ENCODE measurements at regions not wholly inside any gene's neighbourhood (a gene's known extent, or its start where the extent isn't known, plus 50 kb on each side); places are given as distances from the start of the nearest gene placed in this dataset.

GRCh38 chr21:27371115-27371974 is 404.5 kb upstream of the ADAMTS5 start:
- CTCF ChIA-PET = no interaction called here
- Histone ChIP-seq H3K27me3 (ENCODE audit: control insufficient read depth, insufficient read depth, low read length) (no peaks in the 10 kb centered on the region), H3K4me3 (ENCODE audit: low read depth in 2 of 2, low read length in 2 of 2) (no peak overlapping the region), H3K36me3 (ENCODE audit: control insufficient read depth, insufficient read depth, low read length) (no peaks in the 10 kb centered on the region), H3K9me3 (ENCODE audit: control insufficient read depth, insufficient read depth, low read depth, low read length) (no peaks in the 10 kb centered on the region), H3K27ac (ENCODE audit: low read length) (no peak overlapping the region), H3K4me1 (ENCODE audit: control insufficient read depth, insufficient read depth, low read length) (no peaks in the 10 kb centered on the region)
- in situ Hi-C loops (cut with HindIII; ENCODE audit: low pct_unique_long_range_greater_than_20kb, low sequenced_read_pairs) (no loop called here), intact Hi-C loops (cut with micrococcal nuclease; ENCODE audit: unreplicated experiment) (no loop called here)
- BruUV-seq (replicated peaks) = no TSS peak
- no peak for DNase-seq (ENCODE audit: low read depth, low spot score)
- POLR2A ChIA-PET = interaction anchor here (0.6 kb wide), 1 partner anchor 741 kb away, joined by 14 read pairs; no protein-coding TSS in a partner anchor
- TF ChIP-seq SIN3A (IDR thresholded peaks at IDR 0.05; ENCODE audit: borderline replicate concordance, insufficient read depth, low read depth, low read length) = no peak
- no peak for TF ChIP-seq POLR2AphosphoS5 (IDR thresholded peaks at IDR 0.05; ENCODE audit: low read depth, low read length)
- TF ChIP-seq REST (IDR thresholded peaks at IDR 0.05; ENCODE audit: insufficient read depth in 1 of 2, low read depth in 2 of 2, low read length in 1 of 2) = no peak
- TF ChIP-seq TCF7L2 (IDR thresholded peaks at IDR 0.05; ENCODE audit: low read depth, low read length) = no peak
- TF ChIP-seq CTCF (IDR thresholded peaks at IDR 0.05) = no peak
- no peak for ATAC-seq

- Histone ChIP-seq H3K4me1 (ENCODE audit: control insufficient read depth, insufficient read depth, low read length) (no peaks in the 10 kb centered on the region), H3K27me3 (ENCODE audit: control insufficient read depth, insufficient read depth, low read length) (no peaks in the 10 kb centered on the region), H3K36me3 (ENCODE audit: control insufficient read depth, insufficient read depth, low read length) (no peaks in the 10 kb centered on the region), H3K27ac (ENCODE audit: low read length) (no peak overlapping the region), H3K4me3 (ENCODE audit: low read depth in 2 of 2, low read length in 2 of 2) (no peak overlapping the region), H3K9me3 (ENCODE audit: control insufficient read depth, insufficient read depth, low read depth, low read length) (no peaks in the 10 kb centered on the region)
- intact Hi-C loops (cut with micrococcal nuclease; ENCODE audit: unreplicated experiment) (no loop called here), in situ Hi-C loops (cut with HindIII; ENCODE audit: low pct_unique_long_range_greater_than_20kb, low sequenced_read_pairs) (no loop called here)
- DNase-seq (ENCODE audit: low read depth, low spot score) = no peak
- TF ChIP-seq POLR2AphosphoS5 (IDR thresholded peaks at IDR 0.05; ENCODE audit: low read depth, low read length) (no peak), TCF7L2 (IDR thresholded peaks at IDR 0.05; ENCODE audit: low read depth, low read length) (no peak)
- BruUV-seq (replicated peaks) = no TSS peak
- ChIA-PET CTCF (no interaction called here), POLR2A (no interaction called here)
- no peak for ATAC-seq
Observed at GRCh38 chr21:27369978-27370571, 403.2 kb upstream of the ADAMTS5 start.

GRCh38 chr21:27369234-27369633 is 402.3 kb upstream of the ADAMTS5 start:
- Histone ChIP-seq H3K36me3 (ENCODE audit: control insufficient read depth, insufficient read depth, low read length) (no peaks in the 10 kb centered on the region), H3K9me3 (ENCODE audit: control insufficient read depth, insufficient read depth, low read depth, low read length) (no peaks in the 10 kb centered on the region), H3K27ac (ENCODE audit: low read length) (no peak overlapping the region), H3K4me3 (ENCODE audit: low read depth in 2 of 2, low read length in 2 of 2) (no peak overlapping the region), H3K4me1 (ENCODE audit: control insufficient read depth, insufficient read depth, low read length) (no peaks in the 10 kb centered on the region), H3K27me3 (ENCODE audit: control insufficient read depth, insufficient read depth, low read length) (no peaks in the 10 kb centered on the region)
- TF ChIP-seq REST (IDR thresholded peaks at IDR 0.05; ENCODE audit: insufficient read depth in 1 of 2, low read depth in 2 of 2, low read length in 1 of 2) (no peak), POLR2AphosphoS5 (IDR thresholded peaks at IDR 0.05; ENCODE audit: low read depth, low read length) (no peak), CTCF (IDR thresholded peaks at IDR 0.05) (no peak), SIN3A (IDR thresholded peaks at IDR 0.05; ENCODE audit: borderline replicate concordance, insufficient read depth, low read depth, low read length) (no peak), TCF7L2 (IDR thresholded peaks at IDR 0.05; ENCODE audit: low read depth, low read length) (no peak)
- ChIA-PET CTCF (no interaction called here), POLR2A (no interaction called here)
- no TSS peak for BruUV-seq (replicated peaks)
- DNase-seq (ENCODE audit: low read depth, low spot score) (no peak), ATAC-seq (no peak)
- intact Hi-C loops (cut with micrococcal nuclease; ENCODE audit: unreplicated experiment) (no loop called here), in situ Hi-C loops (cut with HindIII; ENCODE audit: low pct_unique_long_range_greater_than_20kb, low sequenced_read_pairs) (no loop called here)
